ENCODE measurements at regions not wholly inside any gene's neighbourhood (a gene's known extent, or its start where the extent isn't known, plus 50 kb on each side); places are given as distances from the start of the nearest gene placed in this dataset.

DNA sequence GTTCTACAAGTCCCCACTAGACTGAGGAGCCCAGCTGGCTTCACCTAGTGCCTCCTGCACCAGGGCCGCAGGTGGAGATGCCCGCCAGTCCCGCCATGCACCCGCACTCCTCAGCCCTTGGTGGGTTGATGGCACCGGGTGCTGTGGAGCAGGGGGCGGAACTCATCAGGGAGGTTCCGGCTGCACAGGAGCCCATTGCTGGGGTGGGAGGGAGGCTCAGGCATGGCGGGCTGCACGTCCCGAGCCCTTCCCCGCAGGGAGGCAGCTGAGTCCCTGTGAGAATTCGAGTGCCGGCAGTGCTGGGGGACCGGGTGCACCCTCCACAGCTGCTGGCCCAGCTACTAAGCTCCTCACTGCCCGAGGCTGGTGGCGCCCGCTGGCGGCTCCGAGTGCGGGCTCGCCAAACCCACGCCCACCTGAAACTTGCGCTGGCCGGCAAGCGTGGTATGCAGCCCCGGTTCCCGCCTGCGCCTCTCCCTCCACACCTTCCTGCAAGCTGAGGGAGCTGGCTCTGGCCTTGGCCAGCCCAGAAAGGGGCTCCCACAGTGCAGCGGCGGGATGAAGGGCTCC, 252.7 kb upstream of the TCF4 start:
- H3K36me3 ChIP-seq (replicated peaks; ENCODE audit: insufficient read depth, low read length): no peaks in the 10 kb centered on the region

DNA sequence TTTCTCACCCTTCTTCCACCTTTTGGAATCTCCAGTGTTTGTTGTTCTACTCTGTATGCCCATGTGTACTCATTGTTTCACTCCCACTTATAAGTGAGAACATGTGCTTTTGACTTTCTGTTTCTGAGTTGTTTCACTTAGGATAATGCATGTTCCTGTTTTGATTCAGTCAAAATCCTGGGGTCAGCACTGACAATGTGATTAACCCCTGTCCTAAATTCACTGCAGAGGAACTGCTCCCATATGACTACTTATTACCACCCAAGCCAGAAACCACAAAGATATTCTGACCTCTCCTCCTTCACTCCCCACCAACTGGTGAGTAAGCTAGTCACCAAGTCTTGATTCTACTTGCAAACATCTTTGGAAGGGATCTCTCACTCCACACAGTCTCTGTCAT, 251.4 kb upstream of the TCF4 start:
- H3K36me3 ChIP-seq (replicated peaks; ENCODE audit: insufficient read depth, low read length): no peaks in the 10 kb centered on the region
- H3K9ac ChIP-seq (ENCODE audit: low read length): no peak overlapping the region
- H3F3A ChIP-seq (ENCODE audit: insufficient read depth, low read length): no peaks in the 10 kb centered on the region
- H3K27ac ChIP-seq (ENCODE audit: low read length): no peak overlapping the region
- H3K4me2 ChIP-seq (ENCODE audit: low read depth, low read length): no peak overlapping the region
- H4K20me1 ChIP-seq (ENCODE audit: insufficient read depth, low read length): no peaks in the 10 kb centered on the region
- no peaks in the 10 kb centered on the region for H3K9me2 ChIP-seq (replicated peaks; ENCODE audit: insufficient read depth, low read length)
- no peaks in the 10 kb centered on the region for H3K79me2 ChIP-seq (ENCODE audit: low read length)
- H3K27me3 ChIP-seq (replicated peaks; ENCODE audit: insufficient read depth, low read length): no peaks in the 10 kb centered on the region
- no peak overlapping the region for H2AFZ ChIP-seq (ENCODE audit: low read length)
- H3K9me3 ChIP-seq (replicated peaks; ENCODE audit: insufficient read depth, low read length): no peaks in the 10 kb centered on the region
- TF ChIP-seq EZH2 (optimal IDR thresholded peaks at IDR 0.05; ENCODE audit: low read depth, low read length): no peak
- no peak for TF ChIP-seq EZH2phosphoT487 (IDR thresholded peaks at IDR 0.05; ENCODE audit: low read length)
- no peak for DNase-seq
- H3K4me1 ChIP-seq (ENCODE audit: low read length): no peaks in the 10 kb centered on the region
- no peak overlapping the region for H3K4me3 ChIP-seq (ENCODE audit: low read length)

More for the DNA sequence above, 252.7 kb upstream of the TCF4 start:
- Histone ChIP-seq H2AFZ (ENCODE audit: low read length) (no peak overlapping the region), H3K9me2 (replicated peaks; ENCODE audit: insufficient read depth, low read length) (no peaks in the 10 kb centered on the region), H3F3A (ENCODE audit: insufficient read depth, low read length) (no peaks in the 10 kb centered on the region), H4K20me1 (ENCODE audit: insufficient read depth, low read length) (no peaks in the 10 kb centered on the region), H3K79me2 (ENCODE audit: low read length) (no peaks in the 10 kb centered on the region), H3K4me2 (ENCODE audit: low read depth, low read length) (no peak overlapping the region), H3K9ac (ENCODE audit: low read length) (no peak overlapping the region), H3K4me1 (ENCODE audit: low read length) (no peaks in the 10 kb centered on the region), H3K27ac (ENCODE audit: low read length) (no peak overlapping the region), H3K9me3 (replicated peaks; ENCODE audit: insufficient read depth, low read length) (no peaks in the 10 kb centered on the region), H3K4me3 (ENCODE audit: low read length) (no peak overlapping the region), H3K27me3 (replicated peaks; ENCODE audit: insufficient read depth, low read length) (no peaks in the 10 kb centered on the region)
- DNase-seq: no peak
- TF ChIP-seq, protein P1, sequence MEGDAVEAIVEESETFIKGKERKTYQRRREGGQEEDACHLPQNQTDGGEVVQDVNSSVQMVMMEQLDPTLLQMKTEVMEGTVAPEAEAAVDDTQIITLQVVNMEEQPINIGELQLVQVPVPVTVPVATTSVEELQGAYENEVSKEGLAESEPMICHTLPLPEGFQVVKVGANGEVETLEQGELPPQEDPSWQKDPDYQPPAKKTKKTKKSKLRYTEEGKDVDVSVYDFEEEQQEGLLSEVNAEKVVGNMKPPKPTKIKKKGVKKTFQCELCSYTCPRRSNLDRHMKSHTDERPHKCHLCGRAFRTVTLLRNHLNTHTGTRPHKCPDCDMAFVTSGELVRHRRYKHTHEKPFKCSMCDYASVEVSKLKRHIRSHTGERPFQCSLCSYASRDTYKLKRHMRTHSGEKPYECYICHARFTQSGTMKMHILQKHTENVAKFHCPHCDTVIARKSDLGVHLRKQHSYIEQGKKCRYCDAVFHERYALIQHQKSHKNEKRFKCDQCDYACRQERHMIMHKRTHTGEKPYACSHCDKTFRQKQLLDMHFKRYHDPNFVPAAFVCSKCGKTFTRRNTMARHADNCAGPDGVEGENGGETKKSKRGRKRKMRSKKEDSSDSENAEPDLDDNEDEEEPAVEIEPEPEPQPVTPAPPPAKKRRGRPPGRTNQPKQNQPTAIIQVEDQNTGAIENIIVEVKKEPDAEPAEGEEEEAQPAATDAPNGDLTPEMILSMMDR (IDR thresholded peaks at IDR 0.05; ENCODE audit: low read length): no peak
- no peak for TF ChIP-seq EZH2phosphoT487 (IDR thresholded peaks at IDR 0.05; ENCODE audit: low read length)
- no peak for TF ChIP-seq EZH2 (optimal IDR thresholded peaks at IDR 0.05; ENCODE audit: low read depth, low read length)

DNA sequence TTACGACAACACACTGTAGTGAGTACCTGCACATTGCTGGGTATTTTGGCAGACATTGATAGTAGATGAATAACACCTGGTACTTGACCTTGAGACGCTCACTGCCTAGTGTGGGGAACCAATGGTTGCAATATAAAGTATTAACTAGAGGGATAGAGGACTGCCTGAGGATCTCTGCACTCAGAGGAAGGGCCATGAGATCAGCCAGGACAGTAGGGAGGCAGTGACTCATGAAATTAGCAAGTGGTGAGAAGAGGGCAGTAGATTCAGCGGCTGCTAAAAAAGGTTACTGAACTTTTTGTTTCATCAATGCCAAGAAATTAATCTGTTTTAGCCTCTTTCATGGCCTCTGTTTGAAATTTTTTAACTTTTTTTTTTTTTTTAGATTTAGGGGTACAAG, 250.8 kb upstream of the TCF4 start:
- no peak overlapping the region for H2AFZ ChIP-seq (ENCODE audit: low read length)
- H3K4me1 ChIP-seq (ENCODE audit: low read length): no peaks in the 10 kb centered on the region
- no peaks in the 10 kb centered on the region for H3K79me2 ChIP-seq (ENCODE audit: low read length)
- H3K9me2 ChIP-seq (replicated peaks; ENCODE audit: insufficient read depth, low read length): no peaks in the 10 kb centered on the region
- peak overlapping the region; percentile 12; the same call in 1 of the 2 replicates for H3K27ac ChIP-seq (ENCODE audit: low read length)
- no peak for TF ChIP-seq EZH2phosphoT487 (IDR thresholded peaks at IDR 0.05; ENCODE audit: low read length)
- TF ChIP-seq EZH2 (optimal IDR thresholded peaks at IDR 0.05; ENCODE audit: low read depth, low read length): no peak
- TF ChIP-seq, protein P1 (IDR thresholded peaks at IDR 0.05; ENCODE audit: low read length): no peak
- H4K20me1 ChIP-seq (ENCODE audit: insufficient read depth, low read length): no peaks in the 10 kb centered on the region
- no peak overlapping the region for H3K9ac ChIP-seq (ENCODE audit: low read length)
- H3K27me3 ChIP-seq (replicated peaks; ENCODE audit: insufficient read depth, low read length): no peaks in the 10 kb centered on the region
- H3F3A ChIP-seq (ENCODE audit: insufficient read depth, low read length): no peaks in the 10 kb centered on the region
- DNase-seq: no peak
- H3K4me2 ChIP-seq (ENCODE audit: low read depth, low read length): no peak overlapping the region
- H3K36me3 ChIP-seq (replicated peaks; ENCODE audit: insufficient read depth, low read length): no peaks in the 10 kb centered on the region
- no peak overlapping the region for H3K4me3 ChIP-seq (ENCODE audit: low read length)
- H3K9me3 ChIP-seq (replicated peaks; ENCODE audit: insufficient read depth, low read length): no peaks in the 10 kb centered on the region

DNA sequence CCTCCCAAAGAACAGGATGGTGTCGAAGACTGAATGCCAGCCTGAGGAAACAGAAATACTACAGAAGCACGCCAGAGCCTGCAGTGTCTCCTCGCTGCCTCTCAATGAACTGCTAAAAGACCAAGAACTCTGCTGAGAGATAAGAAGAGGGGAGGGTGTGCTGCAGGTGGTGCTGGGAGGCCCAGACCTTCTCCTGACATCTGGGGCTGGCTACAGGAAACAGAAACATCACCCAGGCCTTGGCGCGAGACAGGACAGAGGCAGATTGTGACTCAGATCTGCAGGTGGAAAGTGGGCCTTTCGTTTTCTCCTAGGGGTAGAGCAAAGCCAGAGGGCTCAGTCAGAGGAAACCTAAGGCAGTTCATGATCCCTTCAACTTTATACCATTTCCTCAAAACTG, 250.3 kb upstream of the TCF4 start:
- DNase-seq: peak; percentile 61
- Histone ChIP-seq H3F3A (ENCODE audit: insufficient read depth, low read length) (no peaks in the 10 kb centered on the region), H3K4me1 (ENCODE audit: low read length) (no peaks in the 10 kb centered on the region), H3K27me3 (replicated peaks; ENCODE audit: insufficient read depth, low read length) (no peaks in the 10 kb centered on the region), H3K9me2 (replicated peaks; ENCODE audit: insufficient read depth, low read length) (no peaks in the 10 kb centered on the region), H3K4me3 (ENCODE audit: low read length) (no peak overlapping the region), H3K9me3 (replicated peaks; ENCODE audit: insufficient read depth, low read length) (no peaks in the 10 kb centered on the region), H3K79me2 (ENCODE audit: low read length) (no peaks in the 10 kb centered on the region), H3K4me2 (ENCODE audit: low read depth, low read length) (no peak overlapping the region), H2AFZ (ENCODE audit: low read length) (no peak overlapping the region), H3K36me3 (replicated peaks; ENCODE audit: insufficient read depth, low read length) (no peaks in the 10 kb centered on the region), H3K27ac (ENCODE audit: low read length) (peak overlapping the region; percentile 12; the same call in 1 of the 2 replicates), H4K20me1 (ENCODE audit: insufficient read depth, low read length) (no peaks in the 10 kb centered on the region), H3K9ac (ENCODE audit: low read length) (no peak overlapping the region)
- no peak for TF ChIP-seq EZH2 (optimal IDR thresholded peaks at IDR 0.05; ENCODE audit: low read depth, low read length)
- no peak for TF ChIP-seq EZH2phosphoT487 (IDR thresholded peaks at IDR 0.05; ENCODE audit: low read length)
- TF ChIP-seq, protein P1 (IDR thresholded peaks at IDR 0.05; ENCODE audit: low read length): no peak

Data from MM.1S (cell line).